Activated CD4-positive, alpha-beta memory T cell treated with anti-CD3 and anti-CD28 coated beads, Interleukin-2, amount 10 ng/mL, durations not matched to agents 7 days and 5 days (primary cell): ENCODE measurements at regions not wholly inside any gene's neighbourhood (a gene's known extent, or its start where the extent isn't known, plus 50 kb on each side); places are given as distances from the start of the nearest gene placed in this dataset.

Experiments
- CTCF ChIA-PET: fragments of 350-600 bp; sonication (Branson Sonifier 250); formaldehyde crosslinking; loops from one replicate; lab custom pipeline; 2021; ENCODE audit warnings: antibody characterized with exemption, inconsistent platforms; lab: Charles Lee
- POLR2A ChIA-PET: fragments of 350-600 bp; sonication (Branson Sonifier 250); formaldehyde crosslinking; loops from one replicate; lab custom pipeline; 2021; ENCODE audit warnings: antibody characterized with exemption; lab: Charles Lee
- DNase-seq: peaks from one replicate; pipeline ENCODE4 v3.0.0-alpha.2; 2020
- H3K27ac Mint-ChIP-seq: one replicate; pipeline ENCODE4 v1.8.0; 2021; ENCODE audit warnings: mild to moderate bottlenecking, mixed read lengths
- H3K27me3 Mint-ChIP-seq: one replicate; pipeline ENCODE4 v1.8.0; 2021; ENCODE audit warnings: mixed read lengths
- H3K36me3 Mint-ChIP-seq: one replicate; pipeline ENCODE4 v1.8.0; 2021; ENCODE audit warnings: low read depth, mixed read lengths
- H3K4me1 Mint-ChIP-seq: one replicate; pipeline ENCODE4 v1.8.0; 2021; ENCODE audit warnings: mixed read lengths
- H3K4me3 Mint-ChIP-seq: one replicate; pipeline ENCODE4 v1.8.0; 2021; ENCODE audit warnings: mild to moderate bottlenecking, mixed read lengths
- H3K9me3 Mint-ChIP-seq: one replicate; pipeline ENCODE4 v1.8.0; 2021; ENCODE audit warnings: mixed read lengths

- Mint-ChIP-seq H3K4me3 (no peak overlapping the region), H3K9me3 (peaks cover 20% of the 10 kb centered on the region), H3K4me1 (no peaks in the 10 kb centered on the region), H3K27me3 (no peaks in the 10 kb centered on the region), H3K27ac (no peak overlapping the region), H3K36me3 (no peaks in the 10 kb centered on the region)
- POLR2A ChIA-PET: no interaction called here
- no peak for DNase-seq
- CTCF ChIA-PET: no interaction called here
Observed at GRCh38 chr11:70747921-70748320, 349.6 kb downstream of the CTTN start.

DNA sequence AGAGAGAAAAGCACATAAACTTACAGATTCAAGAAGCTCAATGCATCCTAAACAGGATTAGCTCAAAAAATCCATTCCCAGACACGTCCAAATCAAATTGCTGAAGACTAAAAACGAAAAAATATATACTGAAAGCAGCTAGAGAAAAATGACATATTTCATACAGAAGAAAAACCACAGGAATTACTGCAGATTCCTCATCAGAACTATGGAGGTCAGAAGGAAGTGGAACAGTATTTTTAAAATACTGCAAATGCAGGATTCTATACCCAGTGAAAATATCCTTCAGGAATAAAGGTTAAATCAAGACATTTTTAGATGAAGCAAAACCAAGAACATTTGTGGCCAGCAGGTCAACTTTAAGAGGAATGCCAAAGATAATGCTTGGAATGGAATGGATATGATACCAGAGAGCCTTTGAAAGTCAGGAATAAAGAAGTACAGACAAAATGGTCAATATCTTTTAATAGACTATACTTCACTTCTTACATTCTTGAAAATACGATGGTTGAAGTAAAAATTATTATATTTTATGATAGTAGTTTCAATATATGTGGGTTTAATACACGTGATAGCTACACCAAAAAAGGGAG, 352.9 kb downstream of the CTTN start:
- CTCF ChIA-PET: no interaction called here
- Mint-ChIP-seq H3K27ac (no peak overlapping the region), H3K36me3 (no peaks in the 10 kb centered on the region), H3K27me3 (no peaks in the 10 kb centered on the region), H3K9me3 (peaks cover 20% of the 10 kb centered on the region), H3K4me3 (no peak overlapping the region), H3K4me1 (no peaks in the 10 kb centered on the region)
- POLR2A ChIA-PET: no interaction called here
- no peak for DNase-seq

GRCh38 chr11:70755410-70756158, 357.3 kb downstream of the CTTN start:
- peaks cover 8% of the 10 kb centered on the region for H3K9me3 Mint-ChIP-seq
- no peaks in the 10 kb centered on the region for H3K36me3 Mint-ChIP-seq
- POLR2A ChIA-PET: no interaction called here
- H3K4me1 Mint-ChIP-seq: no peaks in the 10 kb centered on the region
- DNase-seq: peak; percentile 68
- H3K4me3 Mint-ChIP-seq: no peak overlapping the region
- no peaks in the 10 kb centered on the region for H3K27me3 Mint-ChIP-seq
- CTCF ChIA-PET: interaction anchor here (0.7 to 0.9 kb wide), 3 partner anchors 20 to 740 kb away, joined by 3 to 6 read pairs (median 3); no protein-coding TSS in a partner anchor
- no peak overlapping the region for H3K27ac Mint-ChIP-seq

- no peak overlapping the region for H3K4me3 Mint-ChIP-seq
- H3K36me3 Mint-ChIP-seq: no peaks in the 10 kb centered on the region
- H3K27me3 Mint-ChIP-seq: no peaks in the 10 kb centered on the region
- no peak for DNase-seq
- POLR2A ChIA-PET: no interaction called here
- no peak overlapping the region for H3K27ac Mint-ChIP-seq
- CTCF ChIA-PET: interaction anchor here (0.8 to 0.9 kb wide), 2 partner anchors 21 to 250 kb away, joined by 3 to 6 read pairs; no protein-coding TSS in a partner anchor
- H3K9me3 Mint-ChIP-seq: peaks cover 3% of the 10 kb centered on the region
- no peaks in the 10 kb centered on the region for H3K4me1 Mint-ChIP-seq
Observed at GRCh38 chr11:70756341-70756740, 358.0 kb downstream of the CTTN start.

DNA sequence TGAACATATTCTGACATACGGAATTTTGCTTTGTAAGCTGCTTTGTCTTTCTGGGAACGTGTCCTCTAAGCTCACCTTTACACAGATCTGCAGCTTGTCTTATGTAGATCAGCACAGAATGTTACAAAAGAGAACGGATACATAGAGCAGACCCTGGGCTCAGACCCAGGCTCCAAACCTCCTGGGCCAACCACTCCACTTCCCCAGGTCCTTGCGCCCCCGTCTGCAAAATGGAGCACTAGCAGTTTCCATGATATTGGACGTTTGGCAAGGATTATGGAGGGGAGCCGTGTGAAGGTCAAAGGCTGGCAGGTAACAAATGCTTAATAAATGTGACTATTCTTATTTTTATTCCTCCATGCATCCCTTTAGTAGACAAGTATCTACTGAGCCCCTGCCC, 358.4 kb downstream of the CTTN start:
- Mint-ChIP-seq H3K4me3 (no peak overlapping the region), H3K27me3 (no peaks in the 10 kb centered on the region)
- POLR2A ChIA-PET: no interaction called here

DNA sequence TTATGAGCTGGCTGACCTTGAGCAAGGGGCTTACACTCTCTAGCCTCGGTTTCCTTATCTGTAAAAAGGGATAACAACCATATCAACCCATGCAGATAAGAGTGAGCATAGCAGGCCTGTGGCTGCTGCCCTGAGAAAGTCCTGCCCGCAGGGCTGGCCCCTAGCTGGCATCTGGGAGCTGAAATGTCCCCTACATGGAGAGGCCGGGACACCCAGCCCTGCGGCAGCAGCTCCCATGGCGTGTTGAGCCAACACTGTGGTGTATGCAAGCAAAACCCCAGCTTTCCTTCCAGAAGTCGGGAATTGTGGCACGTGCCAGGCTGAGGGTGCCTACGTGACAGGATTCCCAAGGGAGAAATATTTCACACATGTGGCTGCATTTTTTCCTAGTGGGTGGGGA, 358.9 kb downstream of the CTTN start:
- CTCF ChIA-PET: no interaction called here
- DNase-seq: no peak
- H3K9me3 Mint-ChIP-seq: no peaks in the 10 kb centered on the region

More for the DNA sequence above, 358.4 kb downstream of the CTTN start:
- Mint-ChIP-seq H3K27ac (no peak overlapping the region), H3K9me3 (peaks cover 2% of the 10 kb centered on the region), H3K36me3 (no peaks in the 10 kb centered on the region), H3K4me1 (no peaks in the 10 kb centered on the region)
- CTCF ChIA-PET: no interaction called here
- DNase-seq: no peak

GRCh38 chr11:70758206-70758605, 359.9 kb downstream of the CTTN start:
- Mint-ChIP-seq H3K4me1 (no peaks in the 10 kb centered on the region), H3K27ac (no peak overlapping the region), H3K9me3 (no peaks in the 10 kb centered on the region), H3K27me3 (no peaks in the 10 kb centered on the region), H3K4me3 (no peak overlapping the region), H3K36me3 (no peaks in the 10 kb centered on the region)
- ChIA-PET POLR2A (no interaction called here), CTCF (no interaction called here)
- DNase-seq: no peak

More for the DNA sequence above, 358.9 kb downstream of the CTTN start:
- H3K27me3 Mint-ChIP-seq: no peaks in the 10 kb centered on the region
- POLR2A ChIA-PET: no interaction called here
- H3K27ac Mint-ChIP-seq: no peak overlapping the region
- H3K4me3 Mint-ChIP-seq: no peak overlapping the region
- no peaks in the 10 kb centered on the region for H3K4me1 Mint-ChIP-seq
- no peaks in the 10 kb centered on the region for H3K36me3 Mint-ChIP-seq

DNA sequence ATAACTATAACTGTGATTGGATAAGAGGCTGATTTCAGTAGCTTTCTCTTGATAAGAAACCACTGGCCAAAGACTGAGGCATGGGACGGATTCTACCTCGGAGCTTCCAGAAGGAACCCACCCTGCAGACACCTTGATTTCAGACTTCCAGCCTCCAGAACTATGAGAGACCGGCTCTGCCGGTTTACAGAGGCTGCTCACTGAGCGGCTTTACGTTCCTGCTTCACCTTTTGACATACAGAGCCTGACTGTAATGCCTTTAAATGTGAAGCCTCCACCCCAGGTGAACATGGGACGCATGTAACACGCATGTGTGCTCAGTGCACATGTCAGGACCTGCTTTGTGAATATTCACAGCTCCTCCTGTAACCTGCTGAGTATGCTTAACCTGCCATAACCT, 361.5 kb downstream of the CTTN start:
- DNase-seq: no peak
- ChIA-PET POLR2A (no interaction called here), CTCF (no interaction called here)
- H3K4me3 Mint-ChIP-seq: no peak overlapping the region
- no peaks in the 10 kb centered on the region for H3K9me3 Mint-ChIP-seq
- no peaks in the 10 kb centered on the region for H3K36me3 Mint-ChIP-seq
- no peak overlapping the region for H3K27ac Mint-ChIP-seq
- H3K4me1 Mint-ChIP-seq: no peaks in the 10 kb centered on the region
- H3K27me3 Mint-ChIP-seq: no peaks in the 10 kb centered on the region

DNA sequence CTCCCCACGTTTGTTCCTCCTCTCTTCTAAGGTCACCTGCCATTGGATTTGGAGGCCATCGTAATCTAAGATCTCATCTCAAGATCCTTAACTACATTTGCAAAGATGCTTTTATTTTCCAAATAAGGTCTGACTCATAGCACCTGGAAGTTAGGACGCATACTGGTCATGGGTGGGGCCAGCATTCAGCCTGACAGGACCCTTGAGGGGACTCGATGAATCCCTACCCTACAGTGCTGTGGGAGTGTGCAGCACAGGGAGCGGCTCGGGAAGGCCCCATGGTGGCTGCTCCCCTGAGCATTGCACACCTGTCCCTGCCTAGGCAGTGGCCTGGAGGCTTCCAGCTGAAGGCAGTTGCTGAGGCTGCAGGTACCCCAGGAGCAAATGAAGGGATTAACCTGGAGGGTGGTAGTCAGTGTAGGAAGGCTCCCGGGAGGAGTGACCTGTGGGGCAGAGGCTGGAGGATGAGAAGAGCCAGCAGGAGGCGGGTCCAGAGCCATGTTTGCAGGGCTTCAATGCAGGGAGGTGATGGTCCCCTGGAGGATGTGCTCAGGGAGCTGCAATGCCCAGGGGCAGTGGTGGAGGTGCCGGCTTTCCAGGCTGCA, 362.2 kb downstream of the CTTN start:
- POLR2A ChIA-PET: no interaction called here
- Mint-ChIP-seq H3K4me1 (no peaks in the 10 kb centered on the region), H3K4me3 (no peak overlapping the region), H3K27me3 (no peaks in the 10 kb centered on the region), H3K27ac (no peak overlapping the region), H3K36me3 (no peaks in the 10 kb centered on the region), H3K9me3 (no peaks in the 10 kb centered on the region)
- CTCF ChIA-PET: no interaction called here
- DNase-seq: no peak

DNA sequence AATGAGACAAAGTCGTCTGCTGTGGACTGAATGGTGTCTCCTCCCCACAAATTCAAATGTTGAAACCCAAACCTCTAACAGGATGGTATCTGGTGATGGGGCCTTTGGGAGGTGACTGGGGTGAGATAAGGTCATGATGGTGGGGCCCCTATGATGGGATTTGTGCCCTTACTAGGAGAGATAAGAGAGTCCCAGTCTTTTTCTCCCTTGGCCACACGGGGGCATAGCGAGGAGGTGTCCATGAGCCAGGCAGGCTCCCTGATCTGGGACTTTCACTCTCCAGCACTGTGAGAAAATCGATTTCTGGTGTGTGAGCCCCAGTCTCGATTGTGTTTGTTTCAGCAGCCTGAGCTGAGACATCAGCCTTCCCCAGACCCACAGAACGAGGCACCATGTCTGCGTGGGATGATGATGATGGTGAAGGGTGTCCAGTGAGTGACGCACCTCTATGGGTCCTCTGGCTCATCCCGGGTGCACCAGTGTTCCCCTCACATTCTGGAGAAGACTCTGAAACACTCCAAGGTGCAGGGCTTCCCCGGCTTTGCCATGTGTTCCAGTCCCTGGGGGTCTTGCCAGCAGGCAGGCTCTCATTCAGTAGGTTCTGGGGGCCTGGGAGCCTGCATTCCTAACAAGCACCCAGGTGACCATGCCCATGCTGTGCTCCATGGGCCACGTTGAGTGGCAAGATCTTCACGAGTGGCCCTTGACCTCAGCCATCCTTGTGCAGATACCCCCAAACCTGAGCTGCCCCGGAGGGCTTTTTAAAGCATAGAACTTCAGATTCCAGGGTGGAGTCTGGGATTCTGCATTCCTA, 363.0 kb downstream of the CTTN start:
- no peak overlapping the region for H3K4me3 Mint-ChIP-seq
- no peak for DNase-seq
- H3K27ac Mint-ChIP-seq: no peak overlapping the region
- H3K4me1 Mint-ChIP-seq: no peaks in the 10 kb centered on the region
- no peaks in the 10 kb centered on the region for H3K9me3 Mint-ChIP-seq
- no peaks in the 10 kb centered on the region for H3K36me3 Mint-ChIP-seq
- ChIA-PET CTCF (no interaction called here), POLR2A (no interaction called here)
- H3K27me3 Mint-ChIP-seq: no peaks in the 10 kb centered on the region

- H3K4me1 Mint-ChIP-seq: no peaks in the 10 kb centered on the region
- H3K27ac Mint-ChIP-seq: no peak overlapping the region
- no peak for DNase-seq
- no peaks in the 10 kb centered on the region for H3K27me3 Mint-ChIP-seq
- no peaks in the 10 kb centered on the region for H3K9me3 Mint-ChIP-seq
- ChIA-PET POLR2A (no interaction called here), CTCF (no interaction called here)
- H3K4me3 Mint-ChIP-seq: no peak overlapping the region
- no peaks in the 10 kb centered on the region for H3K36me3 Mint-ChIP-seq
Observed at GRCh38 chr11:70761908-70762337, 363.6 kb downstream of the CTTN start.

DNA sequence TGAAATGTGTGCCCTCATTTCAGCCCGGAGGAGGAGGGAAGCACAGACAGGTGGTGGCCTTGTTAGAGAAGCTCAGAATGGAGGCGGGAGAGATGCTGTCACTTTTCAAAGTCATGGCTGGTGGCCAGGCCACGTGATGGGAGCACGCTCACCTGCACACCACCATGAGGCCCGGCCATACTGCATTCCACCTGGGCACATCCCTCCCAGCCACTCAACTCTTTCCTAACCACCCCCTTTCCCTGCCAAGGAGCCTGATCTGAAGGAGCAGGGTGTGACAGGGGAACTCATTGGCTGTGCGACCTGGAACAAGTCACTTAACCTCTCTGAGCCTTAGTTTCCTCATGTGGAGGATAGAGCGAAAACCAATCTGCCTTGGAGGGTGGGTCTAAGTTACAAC, 364.5 kb downstream of the CTTN start:
- H3K9me3 Mint-ChIP-seq: no peaks in the 10 kb centered on the region
- DNase-seq: no peak
- no peaks in the 10 kb centered on the region for H3K27me3 Mint-ChIP-seq
- no peaks in the 10 kb centered on the region for H3K36me3 Mint-ChIP-seq
- ChIA-PET POLR2A (no interaction called here), CTCF (no interaction called here)
- no peak overlapping the region for H3K27ac Mint-ChIP-seq
- no peak overlapping the region for H3K4me3 Mint-ChIP-seq
- H3K4me1 Mint-ChIP-seq: no peaks in the 10 kb centered on the region

- Mint-ChIP-seq H3K9me3 (no peaks in the 10 kb centered on the region), H3K27me3 (no peaks in the 10 kb centered on the region), H3K27ac (no peak overlapping the region), H3K4me3 (no peak overlapping the region), H3K4me1 (no peaks in the 10 kb centered on the region), H3K36me3 (no peaks in the 10 kb centered on the region)
- ChIA-PET POLR2A (no interaction called here), CTCF (no interaction called here)
- DNase-seq: no peak
Observed at GRCh38 chr11:70763606-70764005, 365.3 kb downstream of the CTTN start.
